Activated CD4-positive, alpha-beta memory T cell treated with anti-CD3 and anti-CD28 coated beads, Interleukin-2, amount 10 ng/mL, durations not matched to agents 7 days and 5 days (primary cell): ENCODE measurements at regions not wholly inside any gene's neighbourhood (a gene's known extent, or its start where the extent isn't known, plus 50 kb on each side); places are given as distances from the start of the nearest gene placed in this dataset.

Experiments
- CTCF ChIA-PET: fragments of 350-600 bp; sonication (Branson Sonifier 250); formaldehyde crosslinking; loops from one replicate; lab custom pipeline; 2021; ENCODE audit warnings: antibody characterized with exemption, inconsistent platforms; lab: Charles Lee
- POLR2A ChIA-PET: fragments of 350-600 bp; sonication (Branson Sonifier 250); formaldehyde crosslinking; loops from one replicate; lab custom pipeline; 2021; ENCODE audit warnings: antibody characterized with exemption; lab: Charles Lee
- DNase-seq: peaks from one replicate; pipeline ENCODE4 v3.0.0-alpha.2; 2020
- H3K27ac Mint-ChIP-seq: one replicate; pipeline ENCODE4 v1.8.0; 2021; ENCODE audit warnings: mild to moderate bottlenecking, mixed read lengths
- H3K27me3 Mint-ChIP-seq: one replicate; pipeline ENCODE4 v1.8.0; 2021; ENCODE audit warnings: mixed read lengths
- H3K36me3 Mint-ChIP-seq: one replicate; pipeline ENCODE4 v1.8.0; 2021; ENCODE audit warnings: low read depth, mixed read lengths
- H3K4me1 Mint-ChIP-seq: one replicate; pipeline ENCODE4 v1.8.0; 2021; ENCODE audit warnings: mixed read lengths
- H3K4me3 Mint-ChIP-seq: one replicate; pipeline ENCODE4 v1.8.0; 2021; ENCODE audit warnings: mild to moderate bottlenecking, mixed read lengths
- H3K9me3 Mint-ChIP-seq: one replicate; pipeline ENCODE4 v1.8.0; 2021; ENCODE audit warnings: mixed read lengths

- Mint-ChIP-seq H3K4me1 (peaks cover 8% of the 10 kb centered on the region), H3K4me3 (no peak overlapping the region), H3K27me3 (peaks cover 2% of the 10 kb centered on the region), H3K36me3 (no peaks in the 10 kb centered on the region), H3K27ac (no peak overlapping the region), H3K9me3 (no peaks in the 10 kb centered on the region)
- POLR2A ChIA-PET, result no interaction called here
- no peak for DNase-seq
- CTCF ChIA-PET, result no interaction called here
Observed at GRCh38 chr4:11549525-11549924, 120.8 kb upstream of the HS3ST1 start.

GRCh38 chr4:11548597-11549082, 119.9 kb upstream of the HS3ST1 start:
- peaks cover 8% of the 10 kb centered on the region for H3K4me1 Mint-ChIP-seq
- no peaks in the 10 kb centered on the region for H3K36me3 Mint-ChIP-seq
- DNase-seq, result no peak
- H3K27ac Mint-ChIP-seq, result no peak overlapping the region
- POLR2A ChIA-PET, result no interaction called here
- no peaks in the 10 kb centered on the region for H3K9me3 Mint-ChIP-seq
- peaks cover 2% of the 10 kb centered on the region for H3K27me3 Mint-ChIP-seq
- CTCF ChIA-PET, result no interaction called here
- no peak overlapping the region for H3K4me3 Mint-ChIP-seq

GRCh38 chr4:11546391-11547175, 117.9 kb upstream of the HS3ST1 start:
- DNase-seq, result no peak
- Mint-ChIP-seq H3K27ac (no peak overlapping the region), H3K27me3 (peaks cover 2% of the 10 kb centered on the region), H3K9me3 (no peaks in the 10 kb centered on the region), H3K4me3 (no peak overlapping the region), H3K36me3 (no peaks in the 10 kb centered on the region), H3K4me1 (peaks cover 8% of the 10 kb centered on the region)
- CTCF ChIA-PET, result no interaction called here
- POLR2A ChIA-PET, result no interaction called here

- H3K4me3 Mint-ChIP-seq, result no peak overlapping the region
- POLR2A ChIA-PET, result no interaction called here
- peaks cover 8% of the 10 kb centered on the region for H3K4me1 Mint-ChIP-seq
- H3K36me3 Mint-ChIP-seq, result no peaks in the 10 kb centered on the region
- H3K9me3 Mint-ChIP-seq, result no peaks in the 10 kb centered on the region
- H3K27me3 Mint-ChIP-seq, result peaks cover 2% of the 10 kb centered on the region
- no peak for DNase-seq
- H3K27ac Mint-ChIP-seq, result no peak overlapping the region
- CTCF ChIA-PET, result no interaction called here
Observed at GRCh38 chr4:11545651-11546050, 117.0 kb upstream of the HS3ST1 start.

GRCh38 chr4:11544211-11544610, 115.5 kb upstream of the HS3ST1 start:
- H3K4me3 Mint-ChIP-seq, result no peak overlapping the region
- no peak overlapping the region for H3K27ac Mint-ChIP-seq
- H3K36me3 Mint-ChIP-seq, result no peaks in the 10 kb centered on the region
- CTCF ChIA-PET, result no interaction called here
- no peak for DNase-seq
- peaks cover 2% of the 10 kb centered on the region for H3K27me3 Mint-ChIP-seq
- peaks cover 8% of the 10 kb centered on the region for H3K4me1 Mint-ChIP-seq
- no peaks in the 10 kb centered on the region for H3K9me3 Mint-ChIP-seq
- POLR2A ChIA-PET, result no interaction called here

GRCh38 chr4:11543706-11544105, 115.0 kb upstream of the HS3ST1 start:
- Mint-ChIP-seq H3K27me3 (peaks cover 2% of the 10 kb centered on the region), H3K27ac (no peak overlapping the region), H3K4me1 (peaks cover 8% of the 10 kb centered on the region), H3K36me3 (no peaks in the 10 kb centered on the region), H3K9me3 (no peaks in the 10 kb centered on the region), H3K4me3 (no peak overlapping the region)
- POLR2A ChIA-PET, result no interaction called here
- no peak for DNase-seq
- CTCF ChIA-PET, result no interaction called here

GRCh38 chr4:11542952-11543351, 114.3 kb upstream of the HS3ST1 start:
- Mint-ChIP-seq H3K36me3 (no peaks in the 10 kb centered on the region), H3K4me1 (peaks cover 2% of the 10 kb centered on the region), H3K9me3 (no peaks in the 10 kb centered on the region), H3K4me3 (no peak overlapping the region), H3K27me3 (no peaks in the 10 kb centered on the region), H3K27ac (no peak overlapping the region)
- ChIA-PET CTCF (no interaction called here), POLR2A (no interaction called here)
- no peak for DNase-seq

- POLR2A ChIA-PET, result no interaction called here
- Mint-ChIP-seq H3K27ac (no peak overlapping the region), H3K9me3 (no peaks in the 10 kb centered on the region), H3K4me3 (no peak overlapping the region), H3K4me1 (no peaks in the 10 kb centered on the region), H3K36me3 (no peaks in the 10 kb centered on the region), H3K27me3 (no peaks in the 10 kb centered on the region)
- DNase-seq, result no peak
- CTCF ChIA-PET, result no interaction called here
Observed at GRCh38 chr4:11537846-11538245, 109.2 kb upstream of the HS3ST1 start.

- H3K9me3 Mint-ChIP-seq, result no peaks in the 10 kb centered on the region
- no peaks in the 10 kb centered on the region for H3K4me1 Mint-ChIP-seq
- DNase-seq, result no peak
- ChIA-PET CTCF (no interaction called here), POLR2A (no interaction called here)
- H3K36me3 Mint-ChIP-seq, result no peaks in the 10 kb centered on the region
- H3K27me3 Mint-ChIP-seq, result no peaks in the 10 kb centered on the region
- no peak overlapping the region for H3K4me3 Mint-ChIP-seq
- no peak overlapping the region for H3K27ac Mint-ChIP-seq
Observed at GRCh38 chr4:11535333-11535732, 106.6 kb upstream of the HS3ST1 start.

- CTCF ChIA-PET, result no interaction called here
Observed at GRCh38 chr4:11534623-11535302, 106.1 kb upstream of the HS3ST1 start.

GRCh38 chr4:11532138-11532537, 103.4 kb upstream of the HS3ST1 start:
- no peak overlapping the region for H3K27ac Mint-ChIP-seq
- H3K4me1 Mint-ChIP-seq, result no peaks in the 10 kb centered on the region
- no peaks in the 10 kb centered on the region for H3K36me3 Mint-ChIP-seq
- H3K9me3 Mint-ChIP-seq, result no peaks in the 10 kb centered on the region
- no peaks in the 10 kb centered on the region for H3K27me3 Mint-ChIP-seq
- ChIA-PET CTCF (no interaction called here), POLR2A (no interaction called here)
- no peak overlapping the region for H3K4me3 Mint-ChIP-seq
- DNase-seq, result no peak

More at GRCh38 chr4:11534623-11535302, 106.1 kb upstream of the HS3ST1 start:
- Mint-ChIP-seq H3K27ac (no peak overlapping the region), H3K36me3 (no peaks in the 10 kb centered on the region), H3K9me3 (no peaks in the 10 kb centered on the region), H3K4me1 (no peaks in the 10 kb centered on the region), H3K4me3 (no peak overlapping the region), H3K27me3 (no peaks in the 10 kb centered on the region)
- no peak for DNase-seq
- POLR2A ChIA-PET, result no interaction called here

- CTCF ChIA-PET, result no interaction called here
- Mint-ChIP-seq H3K27me3 (no peaks in the 10 kb centered on the region), H3K4me3 (no peak overlapping the region), H3K4me1 (no peaks in the 10 kb centered on the region), H3K36me3 (no peaks in the 10 kb centered on the region), H3K9me3 (no peaks in the 10 kb centered on the region), H3K27ac (no peak overlapping the region)
- no peak for DNase-seq
- POLR2A ChIA-PET, result no interaction called here
Observed at GRCh38 chr4:11529625-11530201, 101.0 kb upstream of the HS3ST1 start.

- Mint-ChIP-seq H3K36me3 (no peaks in the 10 kb centered on the region), H3K27me3 (peaks cover 4% of the 10 kb centered on the region), H3K4me1 (no peaks in the 10 kb centered on the region), H3K4me3 (no peak overlapping the region), H3K27ac (no peak overlapping the region), H3K9me3 (no peaks in the 10 kb centered on the region)
- POLR2A ChIA-PET, result no interaction called here
- no peak for DNase-seq
- CTCF ChIA-PET, result no interaction called here
Observed at GRCh38 chr4:11525085-11525484, 96.4 kb upstream of the HS3ST1 start.
